Endothelial cell of umbilical vein (primary cell): ENCODE measurements at regions not wholly inside any gene's neighbourhood (a gene's known extent, or its start where the extent isn't known, plus 50 kb on each side); places are given as distances from the start of the nearest gene placed in this dataset.

Source experiments
- CTCF ChIP-seq, 2 donors: IDR thresholded peaks; 1 replicate in 1 of 2; 2 replicates in 1 of 2; pipeline ENCODE4 v1.5.1; 2011; ENCODE audit warnings: low read length in 2 of 2, mild to moderate bottlenecking in 2 of 2, moderate library complexity in 2 of 2, control low read depth in 1 of 2, inconsistent platforms in 1 of 2, low read depth in 1 of 2; ENCODE audit not compliant: insufficient read depth in 1 of 2; ENCODE audit errors: extremely low read depth in 1 of 2
- FOS ChIP-seq: IDR thresholded peaks from 2 replicates; pipeline ENCODE4 v1.6.1; 2011; ENCODE audit warnings: mild to moderate bottlenecking, low read length, moderate library complexity, borderline replicate concordance; ENCODE audit not compliant: insufficient read depth
- MYC ChIP-seq: IDR thresholded peaks from one replicate; pipeline ENCODE4 v1.6.1; 2011; ENCODE audit warnings: mild to moderate bottlenecking, low read depth, low read length
- POLR2A ChIP-seq: IDR thresholded peaks from 2 replicates; pipeline ENCODE4 v1.6.1; 2012; ENCODE audit warnings: low read depth, mild to moderate bottlenecking, control low read depth, low read length
- POLR2AphosphoS5 ChIP-seq: IDR thresholded peaks from 2 replicates; pipeline ENCODE4 v1.6.1; 2012; ENCODE audit warnings: low read depth, mild to moderate bottlenecking, control low read depth, low read length, moderate library complexity; ENCODE audit not compliant: insufficient read depth

- TF ChIP-seq POLR2A (no peak), CTCF (IDR thresholded peaks at IDR 0.05; ENCODE audit: extremely low read depth in 1 of 2, insufficient read depth in 1 of 2, low read depth in 1 of 2, low read length in 2 of 2) (no peak), FOS (no peak), MYC (no peak), POLR2AphosphoS5 (no peak)
Measured at GRCh38 chr7:51426163-51426562, 109.6 kb upstream of the COBL start.
